ENCODE measurements at regions not wholly inside any gene's neighbourhood (a gene's known extent, or its start where the extent isn't known, plus 50 kb on each side); places are given as distances from the start of the nearest gene placed in this dataset.

GRCh38 chr10:78617115-78617514 lies 451.7 kb upstream of the ZMIZ1 start:
- DNase-seq (ENCODE audit: low read depth in 2 of 2) = no peak

GRCh38 chr10:78617631-78618030 lies 451.1 kb upstream of the ZMIZ1 start:
- DNase-seq (ENCODE audit: low read depth in 2 of 2) = no peak

- DNase-seq (ENCODE audit: low read depth in 2 of 2) = no peak
Observed at GRCh38 chr10:78618050-78618449, 450.7 kb upstream of the ZMIZ1 start.

- DNase-seq (ENCODE audit: low read depth in 2 of 2) = no peak
Observed at GRCh38 chr10:78619115-78619851, 449.5 kb upstream of the ZMIZ1 start.

- no peak for DNase-seq (ENCODE audit: low read depth in 2 of 2)
Observed at GRCh38 chr10:78619896-78620295, 448.9 kb upstream of the ZMIZ1 start.

GRCh38 chr10:78620985-78621799 lies 447.6 kb upstream of the ZMIZ1 start:
- DNase-seq (ENCODE audit: low read depth in 2 of 2) = no peak

- DNase-seq (ENCODE audit: low read depth in 2 of 2) = peak; percentile 36 to 52
Observed at GRCh38 chr10:78623578-78624215, 445.1 kb upstream of the ZMIZ1 start.

- DNase-seq (ENCODE audit: low read depth in 2 of 2) = no peak
Observed at GRCh38 chr10:78624791-78625190, 444.0 kb upstream of the ZMIZ1 start.

- no peak for DNase-seq (ENCODE audit: low read depth in 2 of 2)
Observed at GRCh38 chr10:78626471-78626870, 442.3 kb upstream of the ZMIZ1 start.

- no peak for DNase-seq (ENCODE audit: low read depth in 2 of 2)
Observed at GRCh38 chr10:78627254-78627795, 441.4 kb upstream of the ZMIZ1 start.

- no peak for DNase-seq (ENCODE audit: low read depth in 2 of 2)
Observed at GRCh38 chr10:78628976-78629375, 439.8 kb upstream of the ZMIZ1 start.

- DNase-seq (ENCODE audit: low read depth in 2 of 2) = no peak
Observed at GRCh38 chr10:78629773-78630172, 439.0 kb upstream of the ZMIZ1 start.

GRCh38 chr10:78630944-78631838 lies 437.6 kb upstream of the ZMIZ1 start:
- no peak for DNase-seq (ENCODE audit: low read depth in 2 of 2)

GRCh38 chr10:78634389-78634815 lies 434.4 kb upstream of the ZMIZ1 start:
- DNase-seq (ENCODE audit: low read depth in 2 of 2) = no peak

- no peak for DNase-seq (ENCODE audit: low read depth in 2 of 2)
Observed at GRCh38 chr10:78634835-78635234, 433.9 kb upstream of the ZMIZ1 start.

- no peak for DNase-seq (ENCODE audit: low read depth in 2 of 2)
Observed at GRCh38 chr10:78639629-78640028, 429.1 kb upstream of the ZMIZ1 start.

- no peak for DNase-seq (ENCODE audit: low read depth in 2 of 2)
Observed at GRCh38 chr10:78640796-78641636, 427.8 kb upstream of the ZMIZ1 start.

- DNase-seq (ENCODE audit: low read depth in 2 of 2) = no peak
Observed at GRCh38 chr10:78641693-78642092, 427.1 kb upstream of the ZMIZ1 start.

GRCh38 chr10:78642269-78642816 lies 426.4 kb upstream of the ZMIZ1 start:
- no peak for DNase-seq (ENCODE audit: low read depth in 2 of 2)

- DNase-seq (ENCODE audit: low read depth in 2 of 2) = no peak
Observed at GRCh38 chr10:78643513-78643912, 425.3 kb upstream of the ZMIZ1 start.

Data from fibroblast of skin of left quadriceps (primary cell).